ENCODE measurements at regions not wholly inside any gene's neighbourhood (a gene's known extent, or its start where the extent isn't known, plus 50 kb on each side); places are given as distances from the start of the nearest gene placed in this dataset.

- Histone ChIP-seq H3K27ac (no peak overlapping the region), H3K27me3 (replicated peaks; ENCODE audit: insufficient read depth) (no peaks in the 10 kb centered on the region), H3K4me1 (ENCODE audit: control insufficient read depth in 1 of 2, low read depth in 2 of 2) (no peaks in the 10 kb centered on the region), H3K36me3 (no peaks in the 10 kb centered on the region), H3K9me3 (no peaks in the 10 kb centered on the region), H3K4me3 (no peak overlapping the region)
- TF ChIP-seq CTCF (IDR thresholded peaks at IDR 0.05) = no peak
- DNase-seq (ENCODE audit: low spot score) = no peak
- no peak for ATAC-seq (ENCODE audit: insufficient number of reproducible peaks, low FRiP score, low read depth)
Measured at GRCh38 chr2:7785700-7786099, 868.5 kb downstream of the RNF144A start.

GRCh38 chr2:7788736-7789135, 871.5 kb downstream of the RNF144A start:
- Histone ChIP-seq H3K4me3 (no peak overlapping the region), H3K4me1 (ENCODE audit: control insufficient read depth in 1 of 2, low read depth in 2 of 2) (peaks cover 0 to 9% of the 10 kb centered on the region in 2 donors), H3K27ac (no peak overlapping the region), H3K36me3 (no peaks in the 10 kb centered on the region), H3K9me3 (no peaks in the 10 kb centered on the region), H3K27me3 (replicated peaks; ENCODE audit: insufficient read depth) (no peaks in the 10 kb centered on the region)
- TF ChIP-seq CTCF (IDR thresholded peaks at IDR 0.05) = no peak
- DNase-seq (ENCODE audit: low spot score) (no peak), ATAC-seq (ENCODE audit: insufficient number of reproducible peaks, low FRiP score, low read depth) (no peak)

GRCh38 chr2:7792031-7792651, 874.9 kb downstream of the RNF144A start:
- Histone ChIP-seq H3K27ac (no peak overlapping the region), H3K27me3 (replicated peaks; ENCODE audit: insufficient read depth) (no peaks in the 10 kb centered on the region), H3K4me1 (ENCODE audit: control insufficient read depth in 1 of 2, low read depth in 2 of 2) (peaks cover 0 to 12% of the 10 kb centered on the region in 2 donors), H3K4me3 (no peak overlapping the region), H3K36me3 (no peaks in the 10 kb centered on the region), H3K9me3 (no peaks in the 10 kb centered on the region)
- TF ChIP-seq CTCF (IDR thresholded peaks at IDR 0.05) = no peak
- DNase-seq (ENCODE audit: low spot score) (no peak), ATAC-seq (ENCODE audit: insufficient number of reproducible peaks, low FRiP score, low read depth) (no peak)

GRCh38 chr2:7795778-7796563, 878.8 kb downstream of the RNF144A start:
- no peaks in the 10 kb centered on the region for H3K27me3 ChIP-seq (replicated peaks; ENCODE audit: insufficient read depth)

More at GRCh38 chr2:7795778-7796563, 878.8 kb downstream of the RNF144A start:
- Histone ChIP-seq H3K27ac (no peak overlapping the region), H3K4me3 (no peak overlapping the region), H3K36me3 (no peaks in the 10 kb centered on the region), H3K4me1 (ENCODE audit: control insufficient read depth in 1 of 2, low read depth in 2 of 2) (peaks cover 0 to 12% of the 10 kb centered on the region in 2 donors), H3K9me3 (no peaks in the 10 kb centered on the region)
- no peak for TF ChIP-seq CTCF (IDR thresholded peaks at IDR 0.05)
- no peak for ATAC-seq (ENCODE audit: insufficient number of reproducible peaks, low FRiP score, low read depth)
- no peak for DNase-seq (ENCODE audit: low spot score)

Measured in thoracic aorta (tissue), 2 donors.